ENCODE measurements at regions not wholly inside any gene's neighbourhood (a gene's known extent, or its start where the extent isn't known, plus 50 kb on each side); places are given as distances from the start of the nearest gene placed in this dataset.

DNA sequence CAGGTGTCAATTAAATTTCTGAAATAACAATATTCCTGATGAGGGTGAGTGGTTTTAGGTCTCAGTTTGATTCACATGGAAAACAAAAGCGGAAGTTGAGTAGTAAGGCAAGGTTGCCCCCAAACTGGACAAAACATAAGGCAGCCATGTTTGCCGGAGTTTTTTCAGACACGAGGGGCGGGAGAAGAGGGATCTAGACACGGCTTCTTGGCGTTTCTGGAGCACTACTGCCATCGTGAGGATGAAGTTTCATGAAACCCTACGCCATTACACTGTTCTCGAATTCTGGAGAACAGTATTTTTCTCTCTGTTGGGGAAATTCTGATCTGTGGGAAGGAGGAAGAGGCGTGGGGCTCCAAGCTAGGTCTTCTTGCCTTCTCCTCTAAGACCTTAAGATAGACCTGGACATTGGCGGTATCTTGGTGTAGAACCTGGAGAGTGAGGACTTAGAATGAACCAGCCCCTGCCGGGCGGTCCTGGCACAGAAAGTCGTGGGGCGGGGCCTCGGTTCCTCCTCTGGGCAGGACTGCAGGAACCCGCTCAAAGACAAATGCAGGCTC is 160.3 kb downstream of the OR13H1 start:
- H3K27me3 ChIP-seq (ENCODE audit: control insufficient read depth, insufficient read depth, low read length): no peaks in the 10 kb centered on the region
- ChIA-PET POLR2A (no interaction called here), CTCF (no interaction called here)
- DNase-seq (ENCODE audit: low read depth): no peak
- H3K4me3 ChIP-seq (ENCODE audit: low read depth, low read length): no peak overlapping the region
- TF ChIP-seq, protein P1, sequence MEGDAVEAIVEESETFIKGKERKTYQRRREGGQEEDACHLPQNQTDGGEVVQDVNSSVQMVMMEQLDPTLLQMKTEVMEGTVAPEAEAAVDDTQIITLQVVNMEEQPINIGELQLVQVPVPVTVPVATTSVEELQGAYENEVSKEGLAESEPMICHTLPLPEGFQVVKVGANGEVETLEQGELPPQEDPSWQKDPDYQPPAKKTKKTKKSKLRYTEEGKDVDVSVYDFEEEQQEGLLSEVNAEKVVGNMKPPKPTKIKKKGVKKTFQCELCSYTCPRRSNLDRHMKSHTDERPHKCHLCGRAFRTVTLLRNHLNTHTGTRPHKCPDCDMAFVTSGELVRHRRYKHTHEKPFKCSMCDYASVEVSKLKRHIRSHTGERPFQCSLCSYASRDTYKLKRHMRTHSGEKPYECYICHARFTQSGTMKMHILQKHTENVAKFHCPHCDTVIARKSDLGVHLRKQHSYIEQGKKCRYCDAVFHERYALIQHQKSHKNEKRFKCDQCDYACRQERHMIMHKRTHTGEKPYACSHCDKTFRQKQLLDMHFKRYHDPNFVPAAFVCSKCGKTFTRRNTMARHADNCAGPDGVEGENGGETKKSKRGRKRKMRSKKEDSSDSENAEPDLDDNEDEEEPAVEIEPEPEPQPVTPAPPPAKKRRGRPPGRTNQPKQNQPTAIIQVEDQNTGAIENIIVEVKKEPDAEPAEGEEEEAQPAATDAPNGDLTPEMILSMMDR (IDR thresholded peaks at IDR 0.05; ENCODE audit: insufficient read depth, low read depth, low read length): no peak
- H3K36me3 ChIP-seq (ENCODE audit: control insufficient read depth, insufficient read depth, low read length): no peaks in the 10 kb centered on the region

DNA sequence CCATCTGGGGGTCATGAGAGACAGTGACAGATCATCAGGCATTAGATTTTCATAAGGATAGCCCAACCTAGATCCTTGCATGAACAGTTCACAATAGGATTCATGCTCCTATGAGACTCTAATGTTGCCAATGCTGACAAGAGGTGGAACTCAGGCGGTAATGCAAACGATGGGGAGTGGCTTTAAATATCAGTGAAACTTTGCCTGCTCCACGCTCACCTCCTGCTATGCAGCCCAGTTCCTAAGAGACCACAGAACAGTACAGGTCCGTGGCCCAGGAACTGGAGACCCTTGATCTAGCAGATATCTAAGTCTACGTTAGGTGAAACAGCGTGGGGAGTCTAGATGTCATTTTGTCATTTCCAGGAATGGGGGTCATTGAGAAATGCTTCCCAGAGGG is 165.7 kb downstream of the OR13H1 start:
- DNase-seq (ENCODE audit: low read depth): no peak
- Histone ChIP-seq H3K27me3 (ENCODE audit: control insufficient read depth, insufficient read depth, low read length) (no peaks in the 10 kb centered on the region), H3K4me3 (ENCODE audit: low read depth, low read length) (no peak overlapping the region), H3K36me3 (ENCODE audit: control insufficient read depth, insufficient read depth, low read length) (no peaks in the 10 kb centered on the region)
- CTCF ChIA-PET: no interaction called here
- TF ChIP-seq, protein P1 (IDR thresholded peaks at IDR 0.05; ENCODE audit: insufficient read depth, low read depth, low read length): no peak
- POLR2A ChIA-PET: no interaction called here

DNA sequence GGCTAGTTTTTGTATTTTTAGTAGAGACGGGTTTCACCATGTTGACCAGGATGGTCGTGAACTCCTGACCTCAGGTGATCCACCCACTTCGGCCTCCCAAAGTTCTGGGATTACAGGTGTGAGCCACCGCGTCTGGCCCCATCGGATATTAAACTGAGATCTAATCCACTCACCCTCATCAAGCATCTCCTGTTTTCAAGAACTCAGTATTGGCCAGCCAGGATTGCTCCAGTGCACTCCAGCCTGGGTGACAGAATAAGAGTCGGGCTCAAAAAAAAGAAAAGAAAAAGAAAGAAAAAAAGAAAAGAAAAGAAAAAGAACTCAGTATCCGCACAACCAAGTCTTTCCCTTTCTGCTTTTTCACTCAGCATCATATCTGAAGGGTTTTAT is 167.6 kb downstream of the OR13H1 start:
- DNase-seq (ENCODE audit: low read depth): no peak
- POLR2A ChIA-PET: no interaction called here
- CTCF ChIA-PET: no interaction called here
- TF ChIP-seq, protein P1 (IDR thresholded peaks at IDR 0.05; ENCODE audit: insufficient read depth, low read depth, low read length): no peak
- Histone ChIP-seq H3K36me3 (ENCODE audit: control insufficient read depth, insufficient read depth, low read length) (no peaks in the 10 kb centered on the region), H3K27me3 (ENCODE audit: control insufficient read depth, insufficient read depth, low read length) (no peaks in the 10 kb centered on the region), H3K4me3 (ENCODE audit: low read depth, low read length) (no peak overlapping the region)

DNA sequence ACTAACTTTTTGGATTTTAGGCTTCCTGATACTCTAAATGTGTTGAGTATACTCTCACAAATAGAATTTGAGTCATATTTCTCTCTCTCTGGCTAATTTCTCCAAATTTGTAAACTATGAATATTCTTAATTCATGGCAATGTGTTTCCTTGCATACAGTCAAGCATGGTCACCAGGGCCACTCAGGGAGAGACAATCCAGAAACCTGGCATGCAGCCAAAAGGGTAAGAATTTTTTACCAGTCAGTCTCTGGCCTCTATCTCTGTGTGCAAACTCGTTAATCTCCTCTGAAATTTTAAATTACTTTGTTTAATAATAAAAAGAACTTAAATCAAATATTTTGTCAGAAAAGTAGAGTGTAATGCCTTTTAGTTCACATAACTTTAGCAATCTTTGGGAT is 179.8 kb downstream of the OR13H1 start:
- POLR2A ChIA-PET: no interaction called here
- DNase-seq (ENCODE audit: low read depth): no peak
- CTCF ChIA-PET: no interaction called here

DNA sequence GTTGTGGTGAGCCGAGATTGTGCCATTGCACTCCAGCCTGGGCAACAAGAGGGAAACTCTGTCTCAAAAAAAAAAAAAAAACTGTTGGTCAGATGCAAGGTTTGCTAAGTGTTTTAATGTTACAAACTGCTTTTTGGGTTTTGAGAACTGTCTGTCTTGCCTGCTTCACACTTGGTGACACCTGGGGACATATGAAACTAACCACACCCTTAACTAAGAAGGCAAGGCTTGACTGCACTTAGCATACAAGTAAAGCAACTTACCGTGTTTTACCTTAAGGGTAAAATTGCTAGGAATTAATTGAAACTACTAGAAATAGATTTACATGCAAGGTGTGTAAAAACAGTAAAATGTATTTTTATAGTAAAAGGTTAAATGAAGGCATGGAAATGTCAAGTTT is 180.4 kb downstream of the OR13H1 start:
- Histone ChIP-seq H3K27me3 (ENCODE audit: control insufficient read depth, insufficient read depth, low read length) (no peaks in the 10 kb centered on the region), H3K36me3 (ENCODE audit: control insufficient read depth, insufficient read depth, low read length) (no peaks in the 10 kb centered on the region), H3K4me3 (ENCODE audit: low read depth, low read length) (no peak overlapping the region)
- DNase-seq (ENCODE audit: low read depth): no peak
- ChIA-PET CTCF (no interaction called here), POLR2A (no interaction called here)
- TF ChIP-seq, protein P1 (IDR thresholded peaks at IDR 0.05; ENCODE audit: insufficient read depth, low read depth, low read length): no peak

More for the DNA sequence above, 179.8 kb downstream of the OR13H1 start:
- TF ChIP-seq, protein P1 (IDR thresholded peaks at IDR 0.05; ENCODE audit: insufficient read depth, low read depth, low read length): no peak
- H3K4me3 ChIP-seq (ENCODE audit: low read depth, low read length): no peak overlapping the region
- H3K36me3 ChIP-seq (ENCODE audit: control insufficient read depth, insufficient read depth, low read length): no peaks in the 10 kb centered on the region
- no peaks in the 10 kb centered on the region for H3K27me3 ChIP-seq (ENCODE audit: control insufficient read depth, insufficient read depth, low read length)
